Caco-2 (cell line): ENCODE measurements at regions not wholly inside any gene's neighbourhood (a gene's known extent, or its start where the extent isn't known, plus 50 kb on each side); places are given as distances from the start of the nearest gene placed in this dataset.

Source experiments
- BruUV-seq: library from RNA; stranded (reverse); fragments of 400-500 nt; replicated peaks from 2 replicates; lab custom pipeline; 2021; lab: Mats Ljungman, UMichigan
- CTCF ChIA-PET: fragments of 300-600 bp; sonication (Branson Sonifier 250); formaldehyde crosslinking; loops from one replicate; lab custom pipeline; 2022; ENCODE audit warnings: antibody characterized with exemption; lab: Charles Lee
- POLR2A ChIA-PET: fragments of 300-600 bp; sonication (Branson Sonifier 250); formaldehyde crosslinking; loops from one replicate; lab custom pipeline; 2022; ENCODE audit warnings: antibody characterized with exemption; lab: Charles Lee
- DNase-seq, 2 experiments: peaks; one replicate each; pipeline versions ENCODE4 v3.0.0 to v3.0.0-alpha.2; 2020 to 2022
- H3K27me3 ChIP-seq: replicated peaks from 2 replicates; pipeline ENCODE4 v1.6.0; 2011; ENCODE audit warnings: low read length; ENCODE audit not compliant: control insufficient read depth, insufficient read depth
- H3K36me3 ChIP-seq: 2 replicates; pipeline ENCODE4 v1.5.1; 2011; ENCODE audit warnings: low read length; ENCODE audit not compliant: control insufficient read depth, insufficient read depth
- H3K4me1 ChIP-seq: fragments of 250-450 bp; sonication (Bioruptor Pico); 2 replicates; pipeline ENCODE4 v1.5.1; 2020; ENCODE audit warnings: mild to moderate bottlenecking
- H3K4me3 ChIP-seq: 2 replicates; pipeline ENCODE4 v1.5.1; 2011; ENCODE audit warnings: low read depth, mild to moderate bottlenecking, control low read depth, low read length
- H3K9me3 ChIP-seq: fragments of 250-450 bp; sonication (Bioruptor Pico); 2 replicates; pipeline ENCODE4 v1.5.1; 2020; ENCODE audit warnings: mild to moderate bottlenecking, moderate library complexity
- H3K27ac Mint-ChIP-seq: one replicate; pipeline ENCODE4 v1.8.0; 2022; ENCODE audit warnings: mixed read lengths; ENCODE audit not compliant: unreplicated experiment
- H3K27me3 Mint-ChIP-seq: one replicate; pipeline ENCODE4 v1.8.0; 2022; ENCODE audit warnings: mixed read lengths; ENCODE audit not compliant: insufficient read depth, unreplicated experiment
- H3K36me3 Mint-ChIP-seq: one replicate; pipeline ENCODE4 v1.8.0; 2022; ENCODE audit warnings: mild to moderate bottlenecking, mixed read lengths; ENCODE audit not compliant: insufficient read depth, unreplicated experiment
- H3K4me1 Mint-ChIP-seq: one replicate; pipeline ENCODE4 v1.8.0; 2022; ENCODE audit warnings: low read depth, mixed read lengths; ENCODE audit not compliant: unreplicated experiment
- H3K4me3 Mint-ChIP-seq: one replicate; pipeline ENCODE4 v1.8.0; 2022; ENCODE audit warnings: mild to moderate bottlenecking, moderate library complexity, mixed read lengths; ENCODE audit not compliant: unreplicated experiment
- H3K9me3 Mint-ChIP-seq: one replicate; pipeline ENCODE4 v1.8.0; 2022; ENCODE audit warnings: mixed read lengths; ENCODE audit not compliant: unreplicated experiment
- CTCF ChIP-seq, 2 experiments: fragments of 200-600 bp in 1 of 2; IDR thresholded peaks; 1 replicate in 1 of 2; 2 replicates in 1 of 2; pipeline versions ENCODE4 v1.5.1 to v1.8.0; 2011 to 2022; ENCODE audit warnings: antibody characterized with exemption in 1 of 2, control low read depth in 1 of 2, inconsistent platforms in 1 of 2, low read depth in 1 of 2, low read length in 1 of 2, mild to moderate bottlenecking in 1 of 2, moderate library complexity in 1 of 2; ENCODE audit not compliant: insufficient read depth in 1 of 2, severe bottlenecking in 1 of 2, unreplicated experiment in 1 of 2
- intact Hi-C: fragments of 100-400 bp; cut with micrococcal nuclease; formaldehyde crosslinking; loops from one replicate; pipeline ENCODE4 v1.10.0; 2022; ENCODE audit not compliant: unreplicated experiment

- Histone ChIP-seq H3K36me3 (no peaks in the 10 kb centered on the region), H3K27me3 (no peaks in the 10 kb centered on the region), H3K9me3 (no peaks in the 10 kb centered on the region), H3K4me1 (peaks cover 18% of the 10 kb centered on the region), H3K4me3 (no peak overlapping the region)
- no peak for TF ChIP-seq CTCF (IDR thresholded peaks at IDR 0.05; ENCODE audit: insufficient read depth in 1 of 2, low read depth in 1 of 2, low read length in 1 of 2, severe bottlenecking in 1 of 2, unreplicated experiment in 1 of 2)
- BruUV-seq: no TSS peak
- no peaks in the 10 kb centered on the region for H3K9me3 Mint-ChIP-seq
- POLR2A ChIA-PET: no interaction called here
- no peak for DNase-seq
- peaks cover 15% of the 10 kb centered on the region for H3K4me1 Mint-ChIP-seq
- no peaks in the 10 kb centered on the region for H3K36me3 Mint-ChIP-seq
- no peaks in the 10 kb centered on the region for H3K27me3 Mint-ChIP-seq
- H3K27ac Mint-ChIP-seq: no peak overlapping the region
- CTCF ChIA-PET: no interaction called here
- no peak overlapping the region for H3K4me3 Mint-ChIP-seq
- intact Hi-C loops: no loop called here
Observed at GRCh38 chr14:22508150-22508457, 80.9 kb downstream of the DAD1 start.

- BruUV-seq: no TSS peak
- peaks cover 18% of the 10 kb centered on the region for H3K4me1 ChIP-seq
- intact Hi-C loops: no loop called here
- no peaks in the 10 kb centered on the region for H3K36me3 ChIP-seq
- ChIA-PET CTCF (no interaction called here), POLR2A (no interaction called here)
- Mint-ChIP-seq H3K27me3 (no peaks in the 10 kb centered on the region), H3K4me3 (no peak overlapping the region), H3K9me3 (no peaks in the 10 kb centered on the region), H3K27ac (no peak overlapping the region), H3K4me1 (peaks cover 15% of the 10 kb centered on the region), H3K36me3 (no peaks in the 10 kb centered on the region)
- no peak for DNase-seq
- H3K27me3 ChIP-seq: no peaks in the 10 kb centered on the region
- no peak overlapping the region for H3K4me3 ChIP-seq
- no peak for TF ChIP-seq CTCF (IDR thresholded peaks at IDR 0.05; ENCODE audit: insufficient read depth in 1 of 2, low read depth in 1 of 2, low read length in 1 of 2, severe bottlenecking in 1 of 2, unreplicated experiment in 1 of 2)
- no peaks in the 10 kb centered on the region for H3K9me3 ChIP-seq
Observed at GRCh38 chr14:22506778-22507351, 82.2 kb downstream of the DAD1 start.

- H3K4me1 Mint-ChIP-seq: peaks cover 15% of the 10 kb centered on the region
- POLR2A ChIA-PET: no interaction called here
- no peak for TF ChIP-seq CTCF (IDR thresholded peaks at IDR 0.05; ENCODE audit: insufficient read depth in 1 of 2, low read depth in 1 of 2, low read length in 1 of 2, severe bottlenecking in 1 of 2, unreplicated experiment in 1 of 2)
- CTCF ChIA-PET: interaction anchor here (0.6 to 1.3 kb wide), 2 partner anchors 9 to 281 kb away, joined by 3 to 4 read pairs; no protein-coding TSS in a partner anchor
- no peak for DNase-seq
- Histone ChIP-seq H3K4me1 (peaks cover 18% of the 10 kb centered on the region), H3K36me3 (no peaks in the 10 kb centered on the region), H3K27me3 (no peaks in the 10 kb centered on the region), H3K4me3 (no peak overlapping the region), H3K9me3 (no peaks in the 10 kb centered on the region)
- no peaks in the 10 kb centered on the region for H3K9me3 Mint-ChIP-seq
- no peaks in the 10 kb centered on the region for H3K36me3 Mint-ChIP-seq
- H3K4me3 Mint-ChIP-seq: no peak overlapping the region
- no TSS peak for BruUV-seq
- no peaks in the 10 kb centered on the region for H3K27me3 Mint-ChIP-seq
- H3K27ac Mint-ChIP-seq: no peak overlapping the region
- intact Hi-C loops: no loop called here
Observed at GRCh38 chr14:22506378-22506710, 82.7 kb downstream of the DAD1 start.
